ENCODE measurements at regions not wholly inside any gene's neighbourhood (a gene's known extent, or its start where the extent isn't known, plus 50 kb on each side); places are given as distances from the start of the nearest gene placed in this dataset.

- TF ChIP-seq, protein P1, sequence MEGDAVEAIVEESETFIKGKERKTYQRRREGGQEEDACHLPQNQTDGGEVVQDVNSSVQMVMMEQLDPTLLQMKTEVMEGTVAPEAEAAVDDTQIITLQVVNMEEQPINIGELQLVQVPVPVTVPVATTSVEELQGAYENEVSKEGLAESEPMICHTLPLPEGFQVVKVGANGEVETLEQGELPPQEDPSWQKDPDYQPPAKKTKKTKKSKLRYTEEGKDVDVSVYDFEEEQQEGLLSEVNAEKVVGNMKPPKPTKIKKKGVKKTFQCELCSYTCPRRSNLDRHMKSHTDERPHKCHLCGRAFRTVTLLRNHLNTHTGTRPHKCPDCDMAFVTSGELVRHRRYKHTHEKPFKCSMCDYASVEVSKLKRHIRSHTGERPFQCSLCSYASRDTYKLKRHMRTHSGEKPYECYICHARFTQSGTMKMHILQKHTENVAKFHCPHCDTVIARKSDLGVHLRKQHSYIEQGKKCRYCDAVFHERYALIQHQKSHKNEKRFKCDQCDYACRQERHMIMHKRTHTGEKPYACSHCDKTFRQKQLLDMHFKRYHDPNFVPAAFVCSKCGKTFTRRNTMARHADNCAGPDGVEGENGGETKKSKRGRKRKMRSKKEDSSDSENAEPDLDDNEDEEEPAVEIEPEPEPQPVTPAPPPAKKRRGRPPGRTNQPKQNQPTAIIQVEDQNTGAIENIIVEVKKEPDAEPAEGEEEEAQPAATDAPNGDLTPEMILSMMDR (conservative IDR thresholded peaks at IDR 0.05; ENCODE audit: low read depth in 2 of 2) = no peak
- no peak for TF ChIP-seq EZH2phosphoT487 (IDR thresholded peaks at IDR 0.05; ENCODE audit: unreplicated experiment)
- no peak for TF ChIP-seq JUNB (IDR thresholded peaks at IDR 0.05; ENCODE audit: unreplicated experiment)
- no peak for TF ChIP-seq CREB1 (CRISPR knock-in tag; IDR thresholded peaks at IDR 0.05; ENCODE audit: low read depth)
- TF ChIP-seq, protein P2, sequence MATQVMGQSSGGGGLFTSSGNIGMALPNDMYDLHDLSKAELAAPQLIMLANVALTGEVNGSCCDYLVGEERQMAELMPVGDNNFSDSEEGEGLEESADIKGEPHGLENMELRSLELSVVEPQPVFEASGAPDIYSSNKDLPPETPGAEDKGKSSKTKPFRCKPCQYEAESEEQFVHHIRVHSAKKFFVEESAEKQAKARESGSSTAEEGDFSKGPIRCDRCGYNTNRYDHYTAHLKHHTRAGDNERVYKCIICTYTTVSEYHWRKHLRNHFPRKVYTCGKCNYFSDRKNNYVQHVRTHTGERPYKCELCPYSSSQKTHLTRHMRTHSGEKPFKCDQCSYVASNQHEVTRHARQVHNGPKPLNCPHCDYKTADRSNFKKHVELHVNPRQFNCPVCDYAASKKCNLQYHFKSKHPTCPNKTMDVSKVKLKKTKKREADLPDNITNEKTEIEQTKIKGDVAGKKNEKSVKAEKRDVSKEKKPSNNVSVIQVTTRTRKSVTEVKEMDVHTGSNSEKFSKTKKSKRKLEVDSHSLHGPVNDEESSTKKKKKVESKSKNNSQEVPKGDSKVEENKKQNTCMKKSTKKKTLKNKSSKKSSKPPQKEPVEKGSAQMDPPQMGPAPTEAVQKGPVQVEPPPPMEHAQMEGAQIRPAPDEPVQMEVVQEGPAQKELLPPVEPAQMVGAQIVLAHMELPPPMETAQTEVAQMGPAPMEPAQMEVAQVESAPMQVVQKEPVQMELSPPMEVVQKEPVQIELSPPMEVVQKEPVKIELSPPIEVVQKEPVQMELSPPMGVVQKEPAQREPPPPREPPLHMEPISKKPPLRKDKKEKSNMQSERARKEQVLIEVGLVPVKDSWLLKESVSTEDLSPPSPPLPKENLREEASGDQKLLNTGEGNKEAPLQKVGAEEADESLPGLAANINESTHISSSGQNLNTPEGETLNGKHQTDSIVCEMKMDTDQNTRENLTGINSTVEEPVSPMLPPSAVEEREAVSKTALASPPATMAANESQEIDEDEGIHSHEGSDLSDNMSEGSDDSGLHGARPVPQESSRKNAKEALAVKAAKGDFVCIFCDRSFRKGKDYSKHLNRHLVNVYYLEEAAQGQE (IDR thresholded peaks at IDR 0.05; ENCODE audit: unreplicated experiment) = no peak
- TF ChIP-seq POLR2AphosphoS5 (IDR thresholded peaks at IDR 0.05; ENCODE audit: low read depth) = no peak
- no peak for TF ChIP-seq EZH2 (IDR thresholded peaks at IDR 0.05; ENCODE audit: low read depth, unreplicated experiment)
- TF ChIP-seq, protein P3, sequence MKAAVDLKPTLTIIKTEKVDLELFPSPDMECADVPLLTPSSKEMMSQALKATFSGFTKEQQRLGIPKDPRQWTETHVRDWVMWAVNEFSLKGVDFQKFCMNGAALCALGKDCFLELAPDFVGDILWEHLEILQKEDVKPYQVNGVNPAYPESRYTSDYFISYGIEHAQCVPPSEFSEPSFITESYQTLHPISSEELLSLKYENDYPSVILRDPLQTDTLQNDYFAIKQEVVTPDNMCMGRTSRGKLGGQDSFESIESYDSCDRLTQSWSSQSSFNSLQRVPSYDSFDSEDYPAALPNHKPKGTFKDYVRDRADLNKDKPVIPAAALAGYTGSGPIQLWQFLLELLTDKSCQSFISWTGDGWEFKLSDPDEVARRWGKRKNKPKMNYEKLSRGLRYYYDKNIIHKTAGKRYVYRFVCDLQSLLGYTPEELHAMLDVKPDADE (IDR thresholded peaks at IDR 0.05) = no peak
- TF ChIP-seq ZNF114 (CRISPR knock-in tag; IDR thresholded peaks at IDR 0.05) = no peak
- no peak for TF ChIP-seq NANOG (IDR thresholded peaks at IDR 0.05; ENCODE audit: borderline replicate concordance)
- TF ChIP-seq, protein P4, sequence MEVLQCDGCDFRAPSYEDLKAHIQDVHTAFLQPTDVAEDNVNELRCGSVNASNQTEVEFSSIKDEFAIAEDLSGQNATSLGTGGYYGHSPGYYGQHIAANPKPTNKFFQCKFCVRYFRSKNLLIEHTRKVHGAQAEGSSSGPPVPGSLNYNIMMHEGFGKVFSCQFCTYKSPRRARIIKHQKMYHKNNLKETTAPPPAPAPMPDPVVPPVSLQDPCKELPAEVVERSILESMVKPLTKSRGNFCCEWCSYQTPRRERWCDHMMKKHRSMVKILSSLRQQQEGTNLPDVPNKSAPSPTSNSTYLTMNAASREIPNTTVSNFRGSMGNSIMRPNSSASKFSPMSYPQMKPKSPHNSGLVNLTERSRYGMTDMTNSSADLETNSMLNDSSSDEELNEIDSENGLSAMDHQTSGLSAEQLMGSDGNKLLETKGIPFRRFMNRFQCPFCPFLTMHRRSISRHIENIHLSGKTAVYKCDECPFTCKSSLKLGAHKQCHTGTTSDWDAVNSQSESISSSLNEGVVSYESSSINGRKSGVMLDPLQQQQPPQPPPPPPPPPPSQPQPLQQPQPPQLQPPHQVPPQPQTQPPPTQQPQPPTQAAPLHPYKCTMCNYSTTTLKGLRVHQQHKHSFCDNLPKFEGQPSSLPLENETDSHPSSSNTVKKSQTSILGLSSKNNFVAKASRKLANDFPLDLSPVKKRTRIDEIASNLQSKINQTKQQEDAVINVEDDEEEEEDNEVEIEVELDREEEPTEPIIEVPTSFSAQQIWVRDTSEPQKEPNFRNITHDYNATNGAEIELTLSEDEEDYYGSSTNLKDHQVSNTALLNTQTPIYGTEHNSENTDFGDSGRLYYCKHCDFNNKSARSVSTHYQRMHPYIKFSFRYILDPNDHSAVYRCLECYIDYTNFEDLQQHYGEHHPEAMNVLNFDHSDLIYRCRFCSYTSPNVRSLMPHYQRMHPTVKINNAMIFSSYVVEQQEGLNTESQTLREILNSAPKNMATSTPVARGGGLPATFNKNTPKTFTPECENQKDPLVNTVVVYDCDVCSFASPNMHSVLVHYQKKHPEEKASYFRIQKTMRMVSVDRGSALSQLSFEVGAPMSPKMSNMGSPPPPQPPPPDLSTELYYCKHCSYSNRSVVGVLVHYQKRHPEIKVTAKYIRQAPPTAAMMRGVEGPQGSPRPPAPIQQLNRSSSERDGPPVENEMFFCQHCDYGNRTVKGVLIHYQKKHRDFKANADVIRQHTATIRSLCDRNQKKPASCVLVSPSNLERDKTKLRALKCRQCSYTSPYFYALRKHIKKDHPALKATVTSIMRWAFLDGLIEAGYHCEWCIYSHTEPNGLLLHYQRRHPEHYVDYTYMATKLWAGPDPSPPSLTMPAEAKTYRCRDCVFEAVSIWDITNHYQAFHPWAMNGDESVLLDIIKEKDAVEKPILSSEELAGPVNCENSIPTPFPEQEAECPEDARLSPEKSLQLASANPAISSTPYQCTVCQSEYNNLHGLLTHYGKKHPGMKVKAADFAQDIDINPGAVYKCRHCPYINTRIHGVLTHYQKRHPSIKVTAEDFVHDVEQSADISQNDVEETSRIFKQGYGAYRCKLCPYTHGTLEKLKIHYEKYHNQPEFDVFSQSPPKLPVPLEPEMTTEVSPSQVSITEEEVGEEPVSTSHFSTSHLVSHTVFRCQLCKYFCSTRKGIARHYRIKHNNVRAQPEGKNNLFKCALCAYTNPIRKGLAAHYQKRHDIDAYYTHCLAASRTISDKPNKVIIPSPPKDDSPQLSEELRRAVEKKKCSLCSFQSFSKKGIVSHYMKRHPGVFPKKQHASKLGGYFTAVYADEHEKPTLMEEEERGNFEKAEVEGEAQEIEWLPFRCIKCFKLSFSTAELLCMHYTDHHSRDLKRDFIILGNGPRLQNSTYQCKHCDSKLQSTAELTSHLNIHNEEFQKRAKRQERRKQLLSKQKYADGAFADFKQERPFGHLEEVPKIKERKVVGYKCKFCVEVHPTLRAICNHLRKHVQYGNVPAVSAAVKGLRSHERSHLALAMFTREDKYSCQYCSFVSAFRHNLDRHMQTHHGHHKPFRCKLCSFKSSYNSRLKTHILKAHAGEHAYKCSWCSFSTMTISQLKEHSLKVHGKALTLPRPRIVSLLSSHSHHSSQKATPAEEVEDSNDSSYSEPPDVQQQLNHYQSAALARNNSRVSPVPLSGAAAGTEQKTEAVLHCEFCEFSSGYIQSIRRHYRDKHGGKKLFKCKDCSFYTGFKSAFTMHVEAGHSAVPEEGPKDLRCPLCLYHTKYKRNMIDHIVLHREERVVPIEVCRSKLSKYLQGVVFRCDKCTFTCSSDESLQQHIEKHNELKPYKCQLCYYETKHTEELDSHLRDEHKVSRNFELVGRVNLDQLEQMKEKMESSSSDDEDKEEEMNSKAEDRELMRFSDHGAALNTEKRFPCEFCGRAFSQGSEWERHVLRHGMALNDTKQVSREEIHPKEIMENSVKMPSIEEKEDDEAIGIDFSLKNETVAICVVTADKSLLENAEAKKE (CRISPR knock-in tag; IDR thresholded peaks at IDR 0.05) = no peak
- TF ChIP-seq STAT1 (IDR thresholded peaks at IDR 0.05; ENCODE audit: unreplicated experiment) = no peak
Measured at GRCh38 chr20:10960416-10960815, 286.6 kb upstream of the JAG1 start.

All from GM23338 (cell line).